GM21381 (cell line): ENCODE measurements at regions not wholly inside any gene's neighbourhood (a gene's known extent, or its start where the extent isn't known, plus 50 kb on each side); places are given as distances from the start of the nearest gene placed in this dataset.
"Not testable (repeated sequence)": the region's sequence is repeated elsewhere in the genome, so short reads cannot be mapped to it uniquely, and the experiment has no call there.

Experiments
- ATAC-seq: cut with Tn5 transposase; IDR thresholded peaks from one replicate; pipeline ENCODE4 v1.9.1; 2021; ENCODE audit warnings: mild to moderate bottlenecking, moderate library complexity; ENCODE audit not compliant: unreplicated experiment

GRCh38 chr12:89192429-89192828, 159.9 kb downstream of the DUSP6 start:
- ATAC-seq: no peak

- ATAC-seq: not testable (repeated sequence)
These were observed 160.7 kb downstream of the DUSP6 start for GRCh38 chr12:89191597-89191996.

- no peak for ATAC-seq
These were observed 162.9 kb downstream of the DUSP6 start for GRCh38 chr12:89189448-89189847.

DNA sequence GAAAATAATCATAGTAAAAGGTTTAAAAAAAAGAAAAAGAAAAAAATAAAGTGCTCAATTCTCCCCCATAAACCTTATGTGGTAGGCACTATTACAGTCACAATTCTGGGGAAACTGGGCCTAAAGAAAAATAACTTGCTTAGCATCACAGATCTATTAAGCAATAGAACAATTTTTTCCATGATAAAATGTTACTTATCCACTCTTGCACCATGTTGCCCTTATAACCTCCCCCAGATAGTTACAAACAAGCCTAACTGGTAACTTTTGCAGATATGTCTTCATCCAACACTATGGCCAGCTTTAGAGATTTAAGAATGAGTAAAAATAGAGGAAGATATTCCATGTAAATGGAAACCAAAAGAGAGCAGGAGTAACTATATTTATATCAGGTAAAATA, 164.8 kb downstream of the DUSP6 start:
- no peak for ATAC-seq

GRCh38 chr12:89185889-89186288, 166.4 kb downstream of the DUSP6 start:
- ATAC-seq: no peak

GRCh38 chr12:89185181-89185580, 167.1 kb downstream of the DUSP6 start:
- ATAC-seq: no peak

GRCh38 chr12:89183985-89184435, 168.3 kb downstream of the DUSP6 start:
- ATAC-seq: no peak

DNA sequence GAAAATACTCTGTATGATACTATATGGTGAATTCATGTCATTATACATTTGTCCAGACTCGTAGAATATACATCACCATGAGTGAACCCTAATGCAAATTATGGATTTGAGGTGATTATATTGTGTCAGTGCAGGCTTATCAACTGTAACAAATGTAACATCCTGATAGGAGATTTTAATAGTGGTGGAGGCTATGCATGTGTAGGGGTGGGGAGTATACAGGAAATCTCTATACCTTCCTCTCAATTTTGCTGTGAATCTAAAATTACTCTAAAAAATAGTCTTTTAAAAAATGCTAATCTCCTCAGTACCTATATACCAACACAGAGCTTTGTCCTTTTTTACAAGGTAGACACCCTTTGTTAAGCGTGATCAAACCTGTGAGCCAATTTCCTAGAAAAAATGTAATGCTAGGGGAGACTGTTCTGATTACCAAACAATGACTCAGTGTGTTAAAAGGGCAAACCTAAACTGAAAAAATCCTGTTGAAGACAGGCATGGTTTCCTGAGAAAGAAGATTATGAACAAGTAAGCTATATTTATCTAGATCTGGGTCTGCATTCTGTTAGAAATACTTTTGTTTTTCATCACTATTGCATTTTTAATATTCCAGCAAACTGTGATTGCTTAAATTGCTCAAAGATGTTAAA, 170.9 kb downstream of the DUSP6 start:
- ATAC-seq: no peak

- ATAC-seq: no peak
These were observed 171.8 kb downstream of the DUSP6 start for GRCh38 chr12:89180496-89180895.

DNA sequence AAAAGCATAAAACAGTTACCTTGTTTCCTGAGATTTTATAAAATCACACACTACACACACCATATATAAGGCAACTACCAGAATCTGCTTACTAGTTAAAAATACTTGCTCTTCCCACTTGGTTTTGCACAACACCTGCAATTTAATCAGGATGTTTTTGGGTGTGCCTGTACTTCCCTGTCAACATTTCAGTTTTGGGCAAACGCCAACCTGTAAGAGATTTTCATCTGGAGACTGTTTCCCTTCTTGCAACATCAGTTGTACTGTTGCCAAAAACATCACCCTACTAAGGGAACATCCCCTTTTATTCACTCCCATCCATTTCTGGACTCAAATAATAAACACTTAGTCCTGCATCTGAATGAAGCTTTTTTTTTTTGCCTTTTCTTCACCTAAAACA, 172.3 kb downstream of the DUSP6 start:
- ATAC-seq: no peak

- no peak for ATAC-seq
These were observed 173.1 kb downstream of the DUSP6 start for GRCh38 chr12:89179245-89179644.

DNA sequence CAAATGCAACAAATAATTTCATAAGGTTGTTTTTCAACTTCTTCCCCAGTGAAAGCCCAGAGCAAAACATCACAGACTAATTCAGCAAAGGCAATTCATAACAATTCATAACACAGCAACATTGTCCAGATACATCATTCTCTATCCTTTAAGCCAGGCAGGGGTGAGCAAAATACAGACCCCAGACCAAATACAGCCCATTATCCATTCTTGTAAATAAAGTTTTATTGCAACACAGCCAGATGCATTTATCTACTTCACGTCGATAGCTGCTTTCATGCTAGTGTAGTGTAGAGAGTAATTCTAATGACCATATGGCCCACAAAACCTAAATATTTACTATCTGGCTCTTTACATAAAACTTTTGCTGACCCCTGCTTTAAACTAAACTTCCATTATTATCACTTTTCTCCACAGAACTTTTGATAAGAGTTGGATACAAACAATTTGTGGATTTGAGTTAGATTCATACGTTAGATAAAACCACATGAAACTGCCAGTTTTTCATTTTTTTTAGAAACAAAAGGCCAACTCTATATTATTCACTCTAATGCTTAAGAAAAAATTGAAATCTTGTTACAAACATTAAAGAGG, 174.4 kb downstream of the DUSP6 start:
- no peak for ATAC-seq

DNA sequence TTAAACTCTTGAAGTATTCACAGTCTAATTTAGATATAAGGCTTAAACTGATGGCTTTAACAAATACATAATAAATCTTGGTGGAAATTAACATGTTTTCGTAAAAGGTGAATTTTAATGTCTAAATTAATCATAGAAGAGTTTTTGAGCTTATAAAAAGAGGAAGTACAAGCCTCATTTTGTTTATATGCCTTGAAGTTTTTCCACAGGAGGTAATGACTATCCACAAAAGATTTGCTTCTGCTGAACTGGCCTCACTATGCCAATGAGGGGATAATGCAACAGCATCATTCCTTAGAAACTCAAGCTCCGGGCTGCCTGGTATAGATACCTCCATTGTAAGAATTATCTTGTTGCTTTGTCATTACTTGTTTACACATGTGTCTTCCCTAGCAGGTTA, 175.6 kb downstream of the DUSP6 start:
- no peak for ATAC-seq

DNA sequence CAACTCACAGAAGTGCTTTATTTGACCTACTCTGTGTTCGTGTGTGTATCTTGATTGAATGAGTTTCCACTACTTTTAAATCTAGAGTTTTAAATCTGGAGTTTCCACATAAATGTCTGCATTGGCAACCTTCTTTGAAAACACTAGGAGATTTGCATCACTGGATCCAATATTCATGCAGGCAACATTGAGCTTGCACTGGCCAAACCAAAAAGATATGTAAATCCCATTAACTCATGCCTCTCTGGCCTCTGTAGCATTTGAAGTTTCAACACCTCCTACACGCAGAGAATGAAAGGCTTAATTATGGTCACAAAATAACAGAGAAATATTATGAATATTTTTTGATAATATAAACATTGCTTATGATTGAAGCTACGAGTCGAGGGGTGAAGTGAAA, 178.6 kb downstream of the DUSP6 start:
- no peak for ATAC-seq

DNA sequence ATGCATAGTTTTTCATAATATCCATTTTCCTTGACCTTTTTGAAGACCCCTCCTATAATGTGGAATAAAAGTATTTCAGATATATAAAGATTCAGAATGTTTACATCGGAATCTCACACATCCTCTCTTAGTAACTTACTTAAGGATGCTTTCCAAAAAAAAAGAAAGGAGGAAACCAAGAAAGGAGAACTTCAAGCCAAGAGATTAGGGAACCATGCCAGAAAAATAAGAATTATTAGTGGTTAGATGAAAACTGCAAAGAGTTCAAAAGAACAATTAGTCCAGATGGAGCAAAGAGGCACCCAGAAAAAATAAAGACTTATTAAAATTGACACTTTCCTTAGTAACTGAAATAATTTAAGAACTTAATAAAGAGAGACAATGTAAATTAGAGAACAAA, 179.2 kb downstream of the DUSP6 start:
- no peak for ATAC-seq

GRCh38 chr12:89172224-89172623, 180.1 kb downstream of the DUSP6 start:
- no peak for ATAC-seq

DNA sequence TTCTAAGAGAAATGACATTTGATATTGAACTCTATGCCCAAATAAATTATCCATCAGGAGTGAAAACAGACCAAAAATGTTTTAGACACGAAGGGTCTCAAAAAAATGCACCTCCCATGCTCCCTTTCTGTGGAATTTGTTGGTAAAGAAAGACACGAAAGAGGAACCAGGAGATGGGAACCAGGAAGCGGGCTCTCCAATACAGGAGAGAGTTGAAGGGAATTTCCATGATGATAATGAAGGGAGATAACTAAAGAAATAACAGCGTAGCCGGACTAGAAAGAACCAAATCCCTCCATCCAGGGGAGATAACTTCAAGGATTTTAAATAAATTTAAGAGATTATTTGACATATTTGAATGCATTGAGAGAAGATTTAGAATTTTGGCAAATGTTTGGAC, 183.0 kb downstream of the DUSP6 start:
- ATAC-seq: no peak

- no peak for ATAC-seq
These were observed 184.3 kb downstream of the DUSP6 start for GRCh38 chr12:89167986-89168385.

- ATAC-seq: peak; percentile 90
These were observed 185.8 kb downstream of the DUSP6 start for GRCh38 chr12:89166525-89166934.

- no peak for ATAC-seq
These were observed 186.2 kb downstream of the DUSP6 start for GRCh38 chr12:89166121-89166520.

DNA sequence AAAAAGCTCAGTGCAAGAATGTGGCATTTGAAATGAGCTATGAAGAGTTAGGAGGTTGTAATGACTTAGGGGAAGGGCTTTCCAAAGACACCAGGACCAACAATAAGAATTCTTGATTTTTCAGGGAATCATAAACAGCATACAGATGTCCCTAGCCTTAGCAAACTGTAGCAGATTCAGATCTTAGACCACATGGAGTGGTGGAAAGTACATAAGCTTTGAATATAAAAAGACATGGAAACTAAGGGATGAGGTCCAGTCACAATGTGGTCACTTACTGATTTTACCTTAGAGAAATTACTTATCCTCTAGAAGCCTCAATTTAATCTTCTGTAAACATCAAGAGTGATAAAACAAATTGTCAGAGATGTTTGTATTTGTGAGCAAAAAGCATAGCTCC, 186.6 kb downstream of the DUSP6 start:
- ATAC-seq: no peak

GRCh38 chr12:89163918-89164317, 188.4 kb downstream of the DUSP6 start:
- no peak for ATAC-seq
